WTC11 (cell line): ENCODE measurements at regions not wholly inside any gene's neighbourhood (a gene's known extent, or its start where the extent isn't known, plus 50 kb on each side); places are given as distances from the start of the nearest gene placed in this dataset.

Experiments used
- ARID4B ChIP-seq: sonication (generic); formaldehyde crosslinking; IDR thresholded peaks from 2 replicates; pipeline ENCODE4 v1.8.0; 2023; ENCODE audit warnings: missing genetic modification reagents, mild to moderate bottlenecking, borderline replicate concordance
- CBFB ChIP-seq: sonication (generic); formaldehyde crosslinking; IDR thresholded peaks from 2 replicates; pipeline ENCODE4 v1.8.1; 2022; ENCODE audit warnings: mild to moderate bottlenecking, low read depth, missing genetic modification reagents
- MLX ChIP-seq: sonication (generic); formaldehyde crosslinking; IDR thresholded peaks from 2 replicates; pipeline ENCODE4 v1.8.1; 2023; ENCODE audit warnings: mild to moderate bottlenecking, missing genetic modification reagents, moderate library complexity
- NR1H2 ChIP-seq: sonication (generic); formaldehyde crosslinking; IDR thresholded peaks from 2 replicates; pipeline ENCODE4 v1.9.0; 2021; ENCODE audit warnings: mild to moderate bottlenecking, moderate library complexity, missing genetic modification reagents
- ZMAT4 ChIP-seq: fragments of 250-450 bp; sonication (Bioruptor Pico); IDR thresholded peaks from 2 replicates; pipeline ENCODE4 v1.9.0; 2021; ENCODE audit warnings: mild to moderate bottlenecking
- ZNF263 ChIP-seq: sonication (generic); formaldehyde crosslinking; IDR thresholded peaks from 2 replicates; pipeline ENCODE4 v1.8.1; 2022; ENCODE audit warnings: low read depth, mild to moderate bottlenecking, moderate library complexity, missing genetic modification reagents
- ZNF416 ChIP-seq: fragments of 250-450 bp; sonication (Bioruptor Pico); IDR thresholded peaks from 2 replicates; pipeline ENCODE4 v1.9.0; 2021; ENCODE audit warnings: mild to moderate bottlenecking, inconsistent platforms
- ZNF425 ChIP-seq: fragments of 250-450 bp; sonication (Bioruptor Pico); conservative IDR thresholded peaks from 2 replicates; pipeline ENCODE4 v1.9.0; 2021; ENCODE audit warnings: mild to moderate bottlenecking
- TF ChIP-seq, protein P1 (sequence below): sonication (generic); formaldehyde crosslinking; conservative IDR thresholded peaks from 2 replicates; pipeline ENCODE4 v1.8.1; 2023; ENCODE audit warnings: mild to moderate bottlenecking, low read depth, missing genetic modification reagents, moderate library complexity
- TF ChIP-seq, protein P2 (sequence below): fragments of 250-450 bp; sonication (Bioruptor Pico); IDR thresholded peaks from 2 replicates; pipeline ENCODE4 v1.8.0; 2021; ENCODE audit warnings: mild to moderate bottlenecking
- TF ChIP-seq, protein P3 (sequence below): fragments of 200-600 bp; IDR thresholded peaks from 2 replicates; pipeline ENCODE4 v1.8.0; 2022; ENCODE audit warnings: antibody characterized with exemption
- TF ChIP-seq, protein P4 (sequence below): sonication (generic); formaldehyde crosslinking; IDR thresholded peaks from 2 replicates; pipeline ENCODE4 v1.8.1; 2023; ENCODE audit warnings: mild to moderate bottlenecking, moderate library complexity, missing genetic modification reagents
- TF ChIP-seq, protein P5 (sequence below): sonication (generic); formaldehyde crosslinking; IDR thresholded peaks from 2 replicates; pipeline ENCODE4 v1.8.1; 2023; ENCODE audit warnings: mild to moderate bottlenecking, missing genetic modification reagents

DNA sequence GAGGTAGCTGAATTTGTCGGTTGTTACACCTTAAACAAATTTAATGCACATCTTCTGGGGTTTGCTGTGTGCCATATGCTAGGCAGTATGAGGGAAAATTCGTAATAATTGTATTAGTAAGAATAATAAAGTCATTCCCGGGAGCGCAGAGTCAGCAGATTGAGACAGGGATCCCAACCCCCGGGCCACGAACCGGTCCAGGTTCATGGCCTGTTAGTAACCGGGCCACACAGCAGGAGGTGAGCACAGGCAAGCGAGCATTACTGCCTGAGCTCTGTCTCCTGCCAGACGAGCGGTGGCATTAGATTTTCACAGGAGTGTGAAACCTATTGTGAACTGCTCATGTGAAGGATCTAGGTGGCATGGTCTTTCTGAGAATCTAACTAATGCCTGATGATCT lies 114.9 kb downstream of the PCDH7 start (continued):
- TF ChIP-seq, protein P1, sequence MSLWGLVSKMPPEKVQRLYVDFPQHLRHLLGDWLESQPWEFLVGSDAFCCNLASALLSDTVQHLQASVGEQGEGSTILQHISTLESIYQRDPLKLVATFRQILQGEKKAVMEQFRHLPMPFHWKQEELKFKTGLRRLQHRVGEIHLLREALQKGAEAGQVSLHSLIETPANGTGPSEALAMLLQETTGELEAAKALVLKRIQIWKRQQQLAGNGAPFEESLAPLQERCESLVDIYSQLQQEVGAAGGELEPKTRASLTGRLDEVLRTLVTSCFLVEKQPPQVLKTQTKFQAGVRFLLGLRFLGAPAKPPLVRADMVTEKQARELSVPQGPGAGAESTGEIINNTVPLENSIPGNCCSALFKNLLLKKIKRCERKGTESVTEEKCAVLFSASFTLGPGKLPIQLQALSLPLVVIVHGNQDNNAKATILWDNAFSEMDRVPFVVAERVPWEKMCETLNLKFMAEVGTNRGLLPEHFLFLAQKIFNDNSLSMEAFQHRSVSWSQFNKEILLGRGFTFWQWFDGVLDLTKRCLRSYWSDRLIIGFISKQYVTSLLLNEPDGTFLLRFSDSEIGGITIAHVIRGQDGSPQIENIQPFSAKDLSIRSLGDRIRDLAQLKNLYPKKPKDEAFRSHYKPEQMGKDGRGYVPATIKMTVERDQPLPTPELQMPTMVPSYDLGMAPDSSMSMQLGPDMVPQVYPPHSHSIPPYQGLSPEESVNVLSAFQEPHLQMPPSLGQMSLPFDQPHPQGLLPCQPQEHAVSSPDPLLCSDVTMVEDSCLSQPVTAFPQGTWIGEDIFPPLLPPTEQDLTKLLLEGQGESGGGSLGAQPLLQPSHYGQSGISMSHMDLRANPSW: no peak
- TF ChIP-seq MLX (CRISPR knock-in tag) (no peak), ZMAT4 (CRISPR knock-in tag) (no peak), ZNF425 (CRISPR knock-in tag) (no peak), ZNF263 (CRISPR knock-in tag) (no peak), ARID4B (CRISPR knock-in tag) (no peak), NR1H2 (CRISPR knock-in tag) (no peak), ZNF416 (CRISPR knock-in tag) (no peak), CBFB (no peak)
- TF ChIP-seq, protein P2, sequence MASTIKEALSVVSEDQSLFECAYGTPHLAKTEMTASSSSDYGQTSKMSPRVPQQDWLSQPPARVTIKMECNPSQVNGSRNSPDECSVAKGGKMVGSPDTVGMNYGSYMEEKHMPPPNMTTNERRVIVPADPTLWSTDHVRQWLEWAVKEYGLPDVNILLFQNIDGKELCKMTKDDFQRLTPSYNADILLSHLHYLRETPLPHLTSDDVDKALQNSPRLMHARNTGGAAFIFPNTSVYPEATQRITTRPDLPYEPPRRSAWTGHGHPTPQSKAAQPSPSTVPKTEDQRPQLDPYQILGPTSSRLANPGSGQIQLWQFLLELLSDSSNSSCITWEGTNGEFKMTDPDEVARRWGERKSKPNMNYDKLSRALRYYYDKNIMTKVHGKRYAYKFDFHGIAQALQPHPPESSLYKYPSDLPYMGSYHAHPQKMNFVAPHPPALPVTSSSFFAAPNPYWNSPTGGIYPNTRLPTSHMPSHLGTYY: no peak
- TF ChIP-seq, protein P3, sequence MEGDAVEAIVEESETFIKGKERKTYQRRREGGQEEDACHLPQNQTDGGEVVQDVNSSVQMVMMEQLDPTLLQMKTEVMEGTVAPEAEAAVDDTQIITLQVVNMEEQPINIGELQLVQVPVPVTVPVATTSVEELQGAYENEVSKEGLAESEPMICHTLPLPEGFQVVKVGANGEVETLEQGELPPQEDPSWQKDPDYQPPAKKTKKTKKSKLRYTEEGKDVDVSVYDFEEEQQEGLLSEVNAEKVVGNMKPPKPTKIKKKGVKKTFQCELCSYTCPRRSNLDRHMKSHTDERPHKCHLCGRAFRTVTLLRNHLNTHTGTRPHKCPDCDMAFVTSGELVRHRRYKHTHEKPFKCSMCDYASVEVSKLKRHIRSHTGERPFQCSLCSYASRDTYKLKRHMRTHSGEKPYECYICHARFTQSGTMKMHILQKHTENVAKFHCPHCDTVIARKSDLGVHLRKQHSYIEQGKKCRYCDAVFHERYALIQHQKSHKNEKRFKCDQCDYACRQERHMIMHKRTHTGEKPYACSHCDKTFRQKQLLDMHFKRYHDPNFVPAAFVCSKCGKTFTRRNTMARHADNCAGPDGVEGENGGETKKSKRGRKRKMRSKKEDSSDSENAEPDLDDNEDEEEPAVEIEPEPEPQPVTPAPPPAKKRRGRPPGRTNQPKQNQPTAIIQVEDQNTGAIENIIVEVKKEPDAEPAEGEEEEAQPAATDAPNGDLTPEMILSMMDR: no peak
- TF ChIP-seq, protein P4, sequence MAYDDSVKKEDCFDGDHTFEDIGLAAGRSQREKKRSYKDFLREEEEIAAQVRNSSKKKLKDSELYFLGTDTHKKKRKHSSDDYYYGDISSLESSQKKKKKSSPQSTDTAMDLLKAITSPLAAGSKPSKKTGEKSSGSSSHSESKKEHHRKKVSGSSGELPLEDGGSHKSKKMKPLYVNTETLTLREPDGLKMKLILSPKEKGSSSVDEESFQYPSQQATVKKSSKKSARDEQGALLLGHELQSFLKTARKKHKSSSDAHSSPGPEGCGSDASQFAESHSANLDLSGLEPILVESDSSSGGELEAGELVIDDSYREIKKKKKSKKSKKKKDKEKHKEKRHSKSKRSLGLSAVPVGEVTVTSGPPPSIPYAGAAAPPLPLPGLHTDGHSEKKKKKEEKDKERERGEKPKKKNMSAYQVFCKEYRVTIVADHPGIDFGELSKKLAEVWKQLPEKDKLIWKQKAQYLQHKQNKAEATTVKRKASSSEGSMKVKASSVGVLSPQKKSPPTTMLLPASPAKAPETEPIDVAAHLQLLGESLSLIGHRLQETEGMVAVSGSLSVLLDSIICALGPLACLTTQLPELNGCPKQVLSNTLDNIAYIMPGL: no peak
- TF ChIP-seq, protein P5, sequence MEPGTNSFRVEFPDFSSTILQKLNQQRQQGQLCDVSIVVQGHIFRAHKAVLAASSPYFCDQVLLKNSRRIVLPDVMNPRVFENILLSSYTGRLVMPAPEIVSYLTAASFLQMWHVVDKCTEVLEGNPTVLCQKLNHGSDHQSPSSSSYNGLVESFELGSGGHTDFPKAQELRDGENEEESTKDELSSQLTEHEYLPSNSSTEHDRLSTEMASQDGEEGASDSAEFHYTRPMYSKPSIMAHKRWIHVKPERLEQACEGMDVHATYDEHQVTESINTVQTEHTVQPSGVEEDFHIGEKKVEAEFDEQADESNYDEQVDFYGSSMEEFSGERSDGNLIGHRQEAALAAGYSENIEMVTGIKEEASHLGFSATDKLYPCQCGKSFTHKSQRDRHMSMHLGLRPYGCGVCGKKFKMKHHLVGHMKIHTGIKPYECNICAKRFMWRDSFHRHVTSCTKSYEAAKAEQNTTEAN (CRISPR knock-in tag): no peak
